ENCODE measurements at regions not wholly inside any gene's neighbourhood (a gene's known extent, or its start where the extent isn't known, plus 50 kb on each side); places are given as distances from the start of the nearest gene placed in this dataset.

DNA sequence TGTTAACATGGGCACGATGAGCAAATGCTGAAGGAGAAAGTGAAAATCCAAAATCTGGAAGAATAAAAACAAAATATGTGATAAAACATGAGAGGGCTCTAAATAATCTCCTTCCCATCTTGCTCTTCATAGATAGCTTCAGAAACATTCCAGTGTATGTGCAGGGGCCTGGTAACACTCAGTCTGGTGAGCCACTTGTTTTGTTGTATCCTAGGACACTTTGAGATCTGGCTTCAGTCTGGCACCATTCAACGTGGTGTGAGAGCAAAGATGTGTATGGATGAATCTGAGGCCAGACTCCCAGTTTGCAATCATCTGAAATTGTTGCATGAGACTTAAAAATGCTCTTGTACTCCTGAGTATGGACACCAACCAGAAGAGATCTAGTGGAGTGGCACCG is 337.2 kb upstream of the ZNF385D start:
- TF ChIP-seq EZH2 (IDR thresholded peaks at IDR 0.05) (no peak), POLR2AphosphoS5 (IDR thresholded peaks at IDR 0.05; ENCODE audit: borderline replicate concordance, low read depth, low read length) (no peak)

Data from SK-N-MC (cell line).